Activated gamma-delta T cell (primary cell): ENCODE measurements at regions not wholly inside any gene's neighbourhood (a gene's known extent, or its start where the extent isn't known, plus 50 kb on each side); places are given as distances from the start of the nearest gene placed in this dataset.
"Not testable (repeated sequence)": the region's sequence is repeated elsewhere in the genome, so short reads cannot be mapped to it uniquely, and the experiment has no call there.

Experiments
- DNase-seq: peaks from one replicate; lab custom pipeline; 2025; lab: John Stamatoyannopoulos, UW

DNA sequence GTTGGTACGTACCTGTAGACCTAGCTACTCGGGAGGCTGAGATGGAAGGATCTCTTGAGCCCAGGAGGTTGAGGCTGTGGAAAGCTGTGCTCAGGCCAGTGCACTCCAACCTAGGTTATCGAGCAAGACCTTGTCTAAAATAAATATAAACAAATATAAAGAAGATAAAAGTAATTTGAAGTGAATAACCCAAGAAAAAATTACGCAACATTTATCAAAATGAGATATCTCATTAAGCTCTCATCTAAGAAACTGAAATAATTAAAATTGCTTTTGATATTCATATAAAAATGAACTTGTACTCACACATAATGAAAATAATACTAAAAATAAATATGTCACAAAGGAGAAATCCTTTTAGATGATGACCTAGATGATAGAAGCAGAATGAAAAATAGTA, 647.1 kb upstream of the NCAM2 start:
- DNase-seq: no peak

DNA sequence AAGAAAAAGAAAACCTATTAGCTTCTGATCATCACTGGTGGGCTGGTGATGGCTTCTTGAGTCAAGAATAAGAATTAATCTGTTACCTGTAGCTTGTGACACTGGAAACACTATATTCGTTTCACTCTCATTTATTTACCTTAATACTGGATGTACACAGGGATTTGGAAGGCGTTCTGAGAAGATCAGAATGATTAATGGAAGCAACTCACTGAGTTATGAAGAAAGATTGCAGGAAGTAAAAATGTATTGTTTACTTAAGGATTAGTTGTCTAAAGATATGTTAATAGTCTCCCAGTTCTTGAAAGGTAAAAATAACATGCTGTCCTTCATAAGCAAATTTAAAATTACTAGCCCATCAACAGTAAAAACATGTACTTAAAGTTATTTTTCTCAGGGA, 644.9 kb upstream of the NCAM2 start:
- no peak for DNase-seq

DNA sequence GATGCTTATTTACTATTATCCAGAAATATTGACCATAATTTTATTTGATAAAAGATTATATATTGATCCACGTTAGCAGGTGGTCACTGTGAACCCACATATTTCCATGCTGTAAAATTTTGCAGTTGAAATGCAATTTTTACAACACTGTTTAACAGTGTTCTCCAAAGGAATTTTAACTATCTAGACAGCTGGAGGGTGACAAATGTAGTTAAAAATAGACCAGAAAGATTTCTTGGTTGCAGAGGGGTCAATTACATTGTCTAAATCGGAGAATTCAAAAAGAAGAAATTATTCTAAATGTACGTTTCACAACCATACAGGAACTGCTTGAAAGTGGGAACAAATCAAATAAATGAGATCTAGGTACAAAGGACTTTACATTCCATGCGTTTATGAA, 625.2 kb upstream of the NCAM2 start:
- DNase-seq: no peak

DNA sequence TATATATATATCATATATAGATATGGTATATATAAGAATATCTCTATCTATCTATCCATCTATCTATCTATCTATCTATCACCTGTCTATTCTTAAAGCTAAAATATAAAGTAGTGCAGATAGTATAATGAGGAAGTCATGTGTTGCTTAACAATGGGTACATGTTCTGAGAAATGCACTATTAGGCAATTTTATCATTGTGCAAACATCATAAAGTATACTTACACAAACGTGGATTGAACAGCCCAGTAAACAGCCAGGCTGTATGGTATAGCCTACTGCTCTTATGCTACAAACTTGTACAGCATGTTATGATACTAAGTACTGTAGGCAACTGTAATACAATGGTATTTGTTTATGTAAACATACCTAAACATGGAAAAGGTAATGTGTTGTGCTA, 621.0 kb upstream of the NCAM2 start:
- no peak for DNase-seq

DNA sequence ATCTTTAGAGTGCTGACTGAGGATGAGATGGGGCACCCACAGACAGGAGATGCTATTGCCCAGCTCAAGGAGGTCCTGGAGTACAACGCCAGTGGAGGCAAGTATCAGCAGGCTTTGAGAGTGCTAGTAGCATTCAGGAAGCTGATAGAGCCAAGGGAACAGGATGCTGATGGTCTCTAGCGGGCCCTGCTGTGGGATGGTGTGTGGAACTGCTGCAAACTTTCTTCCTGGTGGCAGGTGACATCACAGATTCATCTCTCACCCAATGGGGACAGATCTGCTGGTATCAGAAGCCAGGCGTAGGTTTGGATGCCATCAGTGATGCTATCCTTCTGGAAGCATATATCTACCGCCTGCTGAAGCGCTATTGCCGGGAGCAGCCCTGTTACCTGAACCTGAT, 609.8 kb upstream of the NCAM2 start:
- no peak for DNase-seq

DNA sequence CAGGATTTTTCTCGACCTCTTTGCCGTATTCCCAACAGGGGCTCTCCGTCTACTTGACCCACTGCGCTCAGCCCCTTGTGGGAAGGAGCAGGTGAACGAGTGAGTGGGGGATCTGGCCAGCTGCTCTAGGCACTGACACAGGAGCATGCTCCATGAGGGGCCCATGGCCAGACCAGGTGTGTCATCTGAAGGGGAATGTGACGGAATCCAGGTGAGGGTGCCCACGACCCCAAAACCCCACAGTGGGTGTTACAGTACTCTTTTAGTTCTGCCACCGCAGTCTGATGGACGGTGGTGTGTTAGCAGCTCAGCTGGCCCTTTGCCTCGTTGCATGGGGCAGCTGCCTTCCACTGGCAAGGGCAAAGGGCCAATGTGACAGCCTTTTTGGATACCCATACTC, 601.4 kb upstream of the NCAM2 start:
- DNase-seq: no peak

DNA sequence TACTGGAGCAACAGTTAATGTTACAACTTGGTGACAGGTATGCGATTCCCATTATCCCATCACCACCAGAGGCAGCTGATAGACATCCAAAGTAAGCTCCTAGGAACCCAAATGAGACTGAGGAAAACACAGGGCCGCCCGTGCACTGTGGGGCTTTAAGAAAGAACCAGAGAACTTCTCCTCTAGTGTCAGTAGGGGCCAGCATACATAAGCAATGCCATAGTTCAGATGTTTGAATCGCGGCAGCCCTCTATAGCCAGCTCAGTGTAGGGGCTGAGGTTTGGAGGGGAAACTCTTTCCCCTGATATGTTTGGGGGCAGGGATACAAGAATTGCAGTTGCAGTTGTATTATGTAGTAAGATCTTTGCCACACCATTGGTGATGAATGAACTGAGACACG, 593.3 kb upstream of the NCAM2 start:
- no peak for DNase-seq

DNA sequence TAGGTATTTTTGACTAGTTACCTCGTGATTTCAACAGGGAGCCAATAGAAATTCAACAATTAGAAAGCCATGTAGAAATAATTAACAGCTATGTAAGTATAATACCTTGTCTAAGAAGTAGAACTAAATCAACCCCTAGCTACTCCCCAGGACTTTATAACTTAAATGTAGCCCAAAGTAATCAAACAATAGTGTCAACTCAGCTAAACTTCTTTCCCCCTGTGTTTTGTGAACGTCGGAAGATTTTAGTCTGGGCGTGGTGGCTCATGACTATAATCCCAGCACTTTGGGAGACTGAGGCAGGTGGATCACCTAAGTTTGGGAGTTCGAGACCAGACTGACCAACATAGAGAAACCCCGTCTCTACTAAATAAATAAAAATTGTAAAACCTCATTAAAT, 579.9 kb upstream of the NCAM2 start:
- no peak for DNase-seq

DNA sequence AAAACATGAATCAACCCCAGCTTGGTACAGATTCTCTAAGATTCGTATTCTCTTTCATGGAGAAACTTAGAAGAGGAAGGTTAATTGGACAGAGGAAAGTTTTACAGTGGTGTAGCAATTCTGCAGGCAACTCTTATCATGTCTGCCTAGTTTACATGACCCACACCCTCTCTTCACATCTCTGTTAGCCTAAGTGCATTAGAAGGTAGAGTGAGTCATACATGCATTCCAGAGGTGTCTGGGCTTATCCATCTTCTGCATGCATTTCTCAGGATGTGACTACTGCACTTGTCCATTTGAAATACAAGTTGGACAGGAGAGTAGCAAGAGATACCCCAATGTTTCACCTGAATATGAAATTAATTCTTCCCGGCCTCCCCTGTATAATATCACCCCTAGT, 578.4 kb upstream of the NCAM2 start:
- DNase-seq: no peak

DNA sequence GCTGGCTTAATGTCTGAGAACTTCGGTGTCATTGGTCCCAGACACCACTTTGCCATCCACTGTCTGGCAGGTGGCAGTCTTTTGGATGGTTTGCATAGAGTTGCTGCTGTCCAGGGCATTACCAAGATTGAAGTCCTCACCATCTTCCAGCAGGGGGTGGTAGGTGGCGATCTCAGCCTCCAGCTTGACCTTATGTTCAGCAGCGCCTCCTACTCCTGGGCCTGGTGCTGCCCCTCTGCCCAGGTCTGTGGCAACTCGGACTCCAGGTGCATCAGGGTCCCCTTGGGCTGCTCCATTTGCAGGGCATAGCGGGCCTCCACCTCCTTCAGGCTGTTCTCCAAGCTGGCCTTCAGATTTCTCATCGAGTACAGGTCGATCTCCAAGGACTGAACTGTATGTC, 573.3 kb upstream of the NCAM2 start:
- DNase-seq: no peak

DNA sequence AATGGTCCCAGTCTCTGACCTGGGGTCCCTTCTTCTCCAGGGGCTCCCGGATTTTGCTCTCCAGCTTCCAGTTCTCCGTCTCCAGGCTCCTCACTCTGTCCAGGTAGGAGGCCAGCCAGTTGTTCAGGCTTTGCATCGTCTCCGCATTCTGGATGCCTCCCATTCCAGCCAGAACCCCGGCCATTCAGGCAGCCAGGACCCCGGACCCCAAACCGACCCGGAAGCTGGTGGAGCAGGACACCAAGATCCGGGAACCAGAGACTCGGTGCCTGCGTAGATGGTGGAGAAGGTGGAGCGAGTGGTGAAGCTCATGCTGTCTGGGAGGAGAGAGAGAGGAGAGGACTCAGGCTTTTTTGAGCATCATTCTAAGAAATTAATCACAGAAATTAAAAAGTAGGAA, 572.4 kb upstream of the NCAM2 start:
- no peak for DNase-seq

DNA sequence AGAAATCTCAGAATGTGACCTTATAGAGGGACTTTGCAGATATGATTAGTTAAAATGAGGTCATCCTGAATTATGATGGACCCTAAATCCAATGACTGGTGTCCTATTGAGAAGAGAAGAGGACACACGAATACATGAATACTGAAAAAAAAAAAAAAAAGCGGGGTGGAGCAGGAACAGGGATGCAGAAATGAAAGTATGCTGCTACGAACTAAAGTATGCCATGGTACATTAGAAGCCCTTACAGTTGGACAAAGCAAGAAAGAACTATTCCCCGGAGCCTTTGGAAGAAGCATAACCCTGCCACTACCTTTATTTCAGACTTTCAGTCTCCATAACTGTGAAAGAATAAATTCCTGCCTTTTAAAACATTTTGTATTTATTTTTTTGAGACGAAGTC, 557.9 kb upstream of the NCAM2 start:
- DNase-seq: no peak

DNA sequence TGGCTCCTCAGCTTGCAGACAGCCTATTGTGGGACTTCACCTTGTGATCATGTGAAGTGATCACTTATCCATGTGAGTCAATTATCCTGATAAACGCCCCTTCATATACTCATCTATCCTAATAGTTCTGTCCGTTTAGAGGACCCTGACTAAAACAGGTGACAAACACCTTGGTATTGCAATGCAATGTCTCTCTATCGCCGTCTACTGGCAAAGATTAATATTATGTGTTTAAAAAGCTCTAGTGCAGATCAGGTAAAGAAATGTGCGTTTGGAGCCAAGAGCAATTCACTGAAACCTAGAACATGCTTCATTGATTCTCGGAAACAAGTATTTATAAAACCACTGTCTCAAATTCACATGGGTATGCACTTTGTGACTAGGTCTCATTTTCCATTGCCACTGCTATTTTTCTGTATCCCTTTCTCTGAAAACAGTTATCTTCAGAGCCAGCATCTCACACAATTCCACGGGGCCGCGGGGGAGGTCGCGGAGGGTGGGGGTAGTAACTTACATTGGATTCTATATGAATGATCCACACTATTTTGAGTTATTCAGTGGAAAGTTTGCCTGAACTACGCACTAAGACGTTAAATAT, 554.6 kb upstream of the NCAM2 start:
- DNase-seq: no peak

DNA sequence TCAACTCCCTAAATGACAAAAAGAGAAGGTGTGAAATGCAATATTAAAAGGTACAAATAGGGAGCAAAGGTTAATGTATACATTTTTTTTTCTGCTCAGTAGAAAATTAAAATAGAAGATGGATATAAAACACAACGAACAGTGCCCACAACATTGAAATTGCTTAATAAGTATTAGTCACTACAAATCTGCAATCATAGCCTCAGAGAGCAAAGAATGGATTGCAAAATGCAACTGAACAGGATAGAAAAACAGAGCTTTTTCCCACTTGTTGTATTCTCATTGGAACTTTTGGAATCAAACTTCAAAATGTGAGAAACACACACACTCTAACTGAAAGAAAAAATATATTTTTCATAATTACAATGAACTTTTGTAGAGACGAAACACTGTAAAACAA, 552.2 kb upstream of the NCAM2 start:
- DNase-seq: no peak

DNA sequence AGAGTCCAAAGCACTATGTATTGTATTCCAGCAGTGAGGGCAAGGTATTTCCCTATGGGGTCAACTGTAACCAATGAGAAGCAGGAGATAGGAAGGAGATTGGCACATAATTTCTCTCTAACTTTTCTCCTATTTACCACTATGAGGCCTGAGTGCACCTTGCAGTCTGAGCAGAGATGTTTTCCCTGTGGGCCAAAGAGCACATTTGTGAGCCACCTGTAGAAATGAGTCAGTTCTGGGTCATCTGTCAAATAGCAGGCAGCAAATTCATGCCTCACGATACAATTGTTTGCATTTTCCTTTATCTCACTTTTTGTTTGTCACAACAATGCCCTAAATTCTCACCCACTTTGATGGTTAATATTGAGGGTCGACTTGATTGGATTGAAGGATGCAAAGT, 547.2 kb upstream of the NCAM2 start:
- no peak for DNase-seq

DNA sequence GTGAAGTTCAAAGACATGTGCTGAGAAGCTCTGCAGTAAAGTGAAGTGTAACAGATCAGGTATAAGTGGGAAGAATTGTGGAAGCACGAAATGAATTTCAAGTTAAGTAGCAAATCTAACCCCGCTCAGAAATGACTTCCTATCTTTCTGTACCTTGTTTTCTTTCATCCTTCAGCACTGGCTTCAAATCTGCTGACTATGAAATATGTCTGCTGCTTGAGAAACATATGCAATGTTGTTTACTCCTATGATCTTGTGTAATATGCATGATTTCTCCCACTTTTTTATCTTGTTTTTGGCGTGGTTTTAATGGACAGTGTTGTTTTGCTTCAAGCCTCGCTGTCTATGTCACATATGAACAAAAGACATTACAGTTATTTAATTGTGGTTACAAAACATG, 545.3 kb upstream of the NCAM2 start:
- DNase-seq: no peak

DNA sequence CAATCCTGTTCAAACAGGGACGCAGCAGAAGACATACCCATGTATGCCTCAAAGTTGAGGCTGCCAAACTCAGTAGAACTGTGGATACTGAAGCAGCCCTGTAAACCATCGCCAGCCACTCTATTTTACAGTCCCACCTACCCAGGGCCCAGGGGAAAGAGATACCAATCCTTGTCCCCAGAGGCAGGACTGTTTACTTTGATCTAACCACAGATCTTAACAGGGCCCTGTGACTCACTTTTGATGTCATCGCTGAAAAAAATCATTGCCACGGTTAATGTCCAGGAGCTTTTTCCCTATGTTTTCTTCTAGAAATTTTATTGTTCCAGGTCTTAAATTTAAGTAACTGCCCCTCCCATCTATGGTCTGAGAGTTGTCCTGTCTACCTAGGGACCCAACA, 538.4 kb upstream of the NCAM2 start:
- no peak for DNase-seq

DNA sequence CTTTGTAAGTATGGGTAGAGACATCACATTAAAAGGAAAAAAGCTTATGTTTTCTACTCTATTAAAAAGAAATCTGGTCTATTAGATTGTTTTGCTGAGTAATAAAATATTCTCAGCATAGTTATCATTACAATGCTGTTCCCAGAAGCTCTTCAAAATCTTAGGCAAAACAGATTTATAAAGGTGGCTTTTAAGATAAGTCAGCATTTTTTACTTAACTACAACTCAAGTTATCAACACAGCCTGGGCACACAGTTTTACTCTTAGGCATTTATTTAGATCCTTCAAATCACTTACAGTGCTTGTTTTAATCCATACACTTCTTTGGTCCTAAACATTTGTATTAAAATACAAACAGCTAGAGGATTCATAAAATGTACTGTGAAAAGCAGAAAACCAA, 534.8 kb upstream of the NCAM2 start:
- no peak for DNase-seq

DNA sequence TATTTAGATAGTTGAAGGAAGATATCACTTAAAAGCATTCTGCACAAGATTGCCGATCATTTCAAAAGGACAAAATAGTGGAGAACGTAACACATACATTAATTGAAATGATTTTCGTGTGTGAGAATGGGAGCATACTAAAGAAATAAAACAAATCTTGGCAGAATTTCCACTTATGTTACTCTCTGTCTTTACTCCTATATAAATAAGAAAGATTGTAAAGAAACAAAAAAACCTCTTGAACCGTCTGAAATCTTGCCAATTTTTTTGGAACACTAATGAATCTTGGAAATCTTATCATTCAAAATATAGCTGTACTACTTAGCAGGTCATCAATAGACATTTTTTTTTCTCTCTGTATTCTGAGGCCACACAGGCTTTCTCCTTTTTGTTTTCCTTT, 528.8 kb upstream of the NCAM2 start:
- DNase-seq: no peak

DNA sequence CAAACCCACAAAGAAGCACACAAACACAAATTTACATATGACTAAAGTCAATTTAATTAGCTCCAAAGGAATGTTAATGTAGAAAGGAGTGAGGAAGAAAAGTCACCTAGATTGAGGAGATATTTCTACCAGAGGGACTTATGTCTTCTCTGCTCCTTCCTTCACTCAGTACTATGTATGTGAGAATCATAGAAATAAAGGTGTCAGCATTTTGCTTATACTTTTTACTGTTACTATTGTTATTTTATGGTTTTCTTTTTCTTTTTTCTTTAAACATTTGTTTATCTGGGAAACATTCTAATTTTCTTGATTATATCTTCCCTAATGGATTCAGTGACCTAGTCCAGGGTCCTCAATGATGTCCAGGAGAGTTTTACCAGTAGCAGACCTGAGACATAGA, 511.9 kb upstream of the NCAM2 start:
- DNase-seq: no peak

DNA sequence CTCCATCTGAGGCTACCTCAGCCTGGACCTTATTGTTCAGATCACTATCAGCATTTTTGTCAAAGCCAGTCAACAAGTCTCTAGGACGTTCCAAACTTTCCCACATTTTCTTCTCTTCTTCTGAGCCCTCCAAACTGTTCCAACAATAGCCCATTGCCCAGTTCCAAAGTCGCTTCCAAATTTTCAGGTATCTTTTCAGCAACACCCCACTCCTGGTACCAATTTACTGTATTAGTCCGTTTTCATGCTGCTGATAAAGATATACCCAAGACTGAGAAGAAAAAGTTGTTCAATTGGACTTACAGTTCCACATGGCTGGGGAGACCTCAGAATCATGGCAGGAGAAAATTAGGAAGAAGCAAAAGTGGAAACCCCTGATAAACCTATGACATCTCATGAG, 495.3 kb upstream of the NCAM2 start:
- not testable (repeated sequence) for DNase-seq

DNA sequence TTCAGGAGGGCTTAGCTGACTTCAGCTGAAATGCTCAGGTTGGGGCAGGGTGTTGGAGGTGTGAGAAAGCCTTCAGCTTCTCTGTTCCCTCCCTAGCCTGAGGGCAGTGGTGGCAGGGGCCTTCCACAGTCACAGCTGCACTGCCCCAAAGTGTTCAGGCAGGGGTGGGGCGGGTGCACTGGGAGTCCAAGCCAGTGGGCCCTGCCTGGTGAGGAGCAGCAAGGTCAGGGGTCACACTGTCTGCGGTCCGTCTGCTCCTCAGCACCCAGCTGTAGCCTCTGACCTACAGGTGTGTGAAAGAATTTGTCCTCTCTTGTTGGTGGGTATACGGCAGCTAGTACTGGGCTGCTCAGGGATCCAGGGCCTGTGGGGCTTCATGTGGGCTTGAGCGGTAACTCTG, 490.4 kb upstream of the NCAM2 start:
- DNase-seq: no peak

DNA sequence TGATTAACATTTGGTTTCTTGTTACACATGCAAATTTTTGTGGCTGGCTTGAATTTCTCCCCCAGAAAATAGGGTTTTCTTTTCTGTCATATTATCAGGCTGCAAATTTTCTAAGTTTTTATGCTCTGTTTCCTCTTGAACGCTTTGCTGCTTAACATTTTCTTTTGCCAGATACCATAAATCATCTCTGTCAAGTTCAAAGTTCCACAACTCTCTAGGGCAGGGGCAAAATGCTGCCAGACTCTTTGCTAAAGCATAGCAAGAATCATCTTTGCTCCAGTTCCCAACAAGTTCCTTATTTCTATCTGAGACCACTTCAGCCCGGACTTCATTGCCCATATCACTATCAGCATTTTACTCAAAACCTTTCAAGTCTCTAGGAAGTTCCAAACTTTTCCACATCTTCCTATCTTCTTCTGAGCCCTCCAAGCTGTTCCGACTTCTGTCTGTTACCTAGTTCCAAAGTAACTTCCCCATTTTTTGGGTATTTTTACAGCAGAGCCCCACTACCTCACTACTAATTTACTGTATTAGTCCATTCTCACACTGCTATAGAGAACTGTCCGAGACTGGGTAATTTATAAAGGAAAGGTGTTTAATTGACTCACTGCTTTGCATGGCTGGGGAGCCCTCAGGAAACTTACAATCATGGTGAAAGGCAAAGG, 486.9 kb upstream of the NCAM2 start:
- DNase-seq: no peak

DNA sequence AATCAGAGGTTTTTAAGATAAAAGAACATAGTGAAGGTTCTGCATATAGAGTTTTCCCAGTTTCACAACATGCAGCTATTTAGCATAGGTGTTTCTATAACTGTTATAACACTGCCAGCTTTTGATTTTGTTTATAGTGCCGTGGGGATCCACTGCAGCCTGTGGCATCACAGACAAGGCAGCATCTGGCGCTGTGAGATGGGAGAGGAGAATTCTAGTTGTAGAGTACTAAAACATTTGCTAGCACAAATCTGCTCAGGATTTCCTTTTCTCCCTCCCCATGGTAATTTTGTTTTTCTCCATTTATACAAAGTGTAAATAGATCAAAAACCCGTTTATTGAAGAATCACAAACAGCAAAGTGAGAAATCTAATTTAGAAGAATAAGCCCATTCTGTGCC, 482.8 kb upstream of the NCAM2 start:
- DNase-seq: no peak
